NCI-H1694 treated with DMSO at 0.1 percent for 48 hours (cell line): ENCODE measurements at regions not wholly inside any gene's neighbourhood (a gene's known extent, or its start where the extent isn't known, plus 50 kb on each side); places are given as distances from the start of the nearest gene placed in this dataset.

Experiments used
- DNase-seq: peaks from one replicate; lab custom pipeline; 2025; lab: John Stamatoyannopoulos, UW

- DNase-seq: no peak
Observed at GRCh38 chr2:55101466-55101865, 51.2 kb upstream of the RTN4 start.

- no peak for DNase-seq
Observed at GRCh38 chr2:55099878-55100820, 49.9 kb upstream of the RTN4 start.
